GM23248 (cell line): ENCODE measurements at regions not wholly inside any gene's neighbourhood (a gene's known extent, or its start where the extent isn't known, plus 50 kb on each side); places are given as distances from the start of the nearest gene placed in this dataset.
"Not testable (repeated sequence)": the region's sequence is repeated elsewhere in the genome, so short reads cannot be mapped to it uniquely, and the experiment has no call there.

Experiments used
- DNase-seq: peaks from one replicate; pipeline ENCODE4 v3.0.0-alpha.2; 2015
- H2AFZ ChIP-seq: fragments of 200-600 bp; sonication (generic); 2 replicates; pipeline ENCODE4 v1.6.1; 2016; ENCODE audit warnings: antibody characterized with exemption
- H3F3A ChIP-seq: fragments of 200-600 bp; sonication (generic); 2 replicates; pipeline ENCODE4 v1.6.1; 2016; ENCODE audit warnings: mild to moderate bottlenecking, antibody characterized with exemption, mixed run types; ENCODE audit not compliant: insufficient read depth
- H3K27ac ChIP-seq: fragments of 200-600 bp; sonication (generic); 2 replicates; pipeline ENCODE4 v1.5.1; 2016; ENCODE audit warnings: mild to moderate bottlenecking
- H3K27me3 ChIP-seq: fragments of 200-600 bp; sonication (generic); replicated peaks from 2 replicates; pipeline ENCODE4 v1.6.1; 2016; ENCODE audit warnings: mild to moderate bottlenecking; ENCODE audit not compliant: insufficient read depth
- H3K36me3 ChIP-seq: fragments of 200-600 bp; sonication (generic); 2 replicates; pipeline ENCODE4 v1.6.1; 2016; ENCODE audit warnings: low read depth, mild to moderate bottlenecking
- H3K4me1 ChIP-seq: fragments of 200-600 bp; sonication (generic); 2 replicates; pipeline ENCODE4 v1.6.1; 2016; ENCODE audit warnings: mild to moderate bottlenecking; ENCODE audit not compliant: insufficient read depth
- H3K4me2 ChIP-seq: fragments of 200-600 bp; sonication (generic); one replicate; pipeline ENCODE4 v1.6.1; 2016; ENCODE audit warnings: mild to moderate bottlenecking; ENCODE audit not compliant: unreplicated experiment
- H3K4me3 ChIP-seq: fragments of 200-600 bp; sonication (generic); 2 replicates; pipeline ENCODE4 v1.5.1; 2016; ENCODE audit warnings: mild to moderate bottlenecking
- H3K79me2 ChIP-seq: fragments of 200-600 bp; sonication (generic); 2 replicates; pipeline ENCODE4 v1.6.1; 2016; ENCODE audit warnings: mild to moderate bottlenecking; ENCODE audit not compliant: insufficient read depth
- H3K9ac ChIP-seq: fragments of 200-600 bp; sonication (generic); 2 replicates; pipeline ENCODE4 v1.6.1; 2016; ENCODE audit warnings: mild to moderate bottlenecking
- H3K9me2 ChIP-seq: fragments of 200-600 bp; sonication (generic); 2 replicates; pipeline ENCODE4 v1.6.1; 2016; ENCODE audit warnings: mixed run types, mild to moderate bottlenecking, moderate library complexity; ENCODE audit not compliant: insufficient read depth
- H3K9me3 ChIP-seq: fragments of 200-600 bp; sonication (generic); one replicate; pipeline ENCODE4 v1.6.1; 2017; ENCODE audit warnings: low read depth
- H4K20me1 ChIP-seq: fragments of 200-600 bp; sonication (generic); 2 replicates; pipeline ENCODE4 v1.6.0; 2016; ENCODE audit not compliant: insufficient read depth
- EZH2 ChIP-seq: fragments of 200-600 bp; sonication (generic); IDR thresholded peaks from 2 replicates; pipeline ENCODE4 v1.6.1; 2018; ENCODE audit warnings: antibody characterized with exemption, mild to moderate bottlenecking; ENCODE audit not compliant: insufficient read depth, poor library complexity, severe bottlenecking
- EZH2phosphoT487 ChIP-seq: fragments of 200-600 bp; sonication (generic); IDR thresholded peaks from 2 replicates; pipeline ENCODE4 v1.6.1; 2018; ENCODE audit warnings: antibody characterized with exemption, moderate library complexity, mild to moderate bottlenecking, low read depth; ENCODE audit not compliant: insufficient read depth
- WGBS, 2 experiments: methylation state at CpG; one replicate each; pipeline ENCODE4 v1.1.6; 2015 to 2017; ENCODE audit warnings: low lambda C conversion rate in 2 of 2, low coverage in 1 of 2; ENCODE audit errors: missing lambda C conversion rate in 2 of 2; 5-methylcytosine and 5-hydroxymethylcytosine counted together
- in situ Hi-C: fragments of 300-500 bp; cut with MboI; formaldehyde crosslinking; loops from 2 replicates; pipeline ENCODE4 v1.15.0; 2020

- no peaks in the 10 kb centered on the region for H3F3A ChIP-seq
- no peak overlapping the region for H3K9ac ChIP-seq
- H4K20me1 ChIP-seq: no peaks in the 10 kb centered on the region
- no peaks in the 10 kb centered on the region for H3K27me3 ChIP-seq
- H3K9me3 ChIP-seq: no peaks in the 10 kb centered on the region
- in situ Hi-C loops: no loop called here
- no peak for DNase-seq
- no peaks in the 10 kb centered on the region for H3K4me1 ChIP-seq
- no peak overlapping the region for H3K27ac ChIP-seq
- 4 to 9% methylated on average over 1 of the region's 1 CpG for WGBS, 2 experiments
- no peak overlapping the region for H3K4me3 ChIP-seq
- TF ChIP-seq EZH2 (no peak), EZH2phosphoT487 (no peak)
- H3K4me2 ChIP-seq: no peak overlapping the region
- no peaks in the 10 kb centered on the region for H3K9me2 ChIP-seq
- H2AFZ ChIP-seq: no peak overlapping the region
- H3K36me3 ChIP-seq: no peaks in the 10 kb centered on the region
- no peaks in the 10 kb centered on the region for H3K79me2 ChIP-seq
These were observed 651.9 kb downstream of the CDH9 start for GRCh38 chr5:26386532-26386931.

- H3F3A ChIP-seq, H3K27me3 ChIP-seq, H4K20me1 ChIP-seq, H3K4me3 ChIP-seq, H3K36me3 ChIP-seq, H3K9me3 ChIP-seq, H3K4me1 ChIP-seq, in situ Hi-C loops, DNase-seq, H3K4me2 ChIP-seq, H3K9me2 ChIP-seq, H3K79me2 ChIP-seq, H2AFZ ChIP-seq, H3K9ac ChIP-seq, H3K27ac ChIP-seq: not testable (repeated sequence)
- 9 to 10% methylated on average over 4 of the region's 4 CpGs for WGBS, 2 experiments
These were observed 673.8 kb downstream of the CDH9 start for GRCh38 chr5:26364624-26365023.

- no peaks in the 10 kb centered on the region for H3K36me3 ChIP-seq
- H3K4me1 ChIP-seq: no peaks in the 10 kb centered on the region
- H3K27me3 ChIP-seq: no peaks in the 10 kb centered on the region
- H2AFZ ChIP-seq: no peak overlapping the region
- H3K9me2 ChIP-seq: no peaks in the 10 kb centered on the region
- H3F3A ChIP-seq: no peaks in the 10 kb centered on the region
- no peak overlapping the region for H3K4me2 ChIP-seq
- no peak overlapping the region for H3K27ac ChIP-seq
- no peaks in the 10 kb centered on the region for H3K79me2 ChIP-seq
- H4K20me1 ChIP-seq: no peaks in the 10 kb centered on the region
- in situ Hi-C loops: no loop called here
- no peaks in the 10 kb centered on the region for H3K9me3 ChIP-seq
- TF ChIP-seq EZH2: no peak
- no peak for TF ChIP-seq EZH2phosphoT487
- no peak for DNase-seq
- no peak overlapping the region for H3K9ac ChIP-seq
- no peak overlapping the region for H3K4me3 ChIP-seq
- 26 to 27% methylated on average over 3 of the region's 3 CpGs for WGBS, 2 experiments
These were observed 694.5 kb downstream of the CDH9 start for GRCh38 chr5:26343801-26344325.

GRCh38 chr5:26339576-26339975 lies 698.8 kb downstream of the CDH9 start:
- 0 to 6% methylated on average over 1 of the region's 1 CpG for WGBS, 2 experiments
- Histone ChIP-seq H3K9ac (no peak overlapping the region), H3F3A (no peaks in the 10 kb centered on the region), H3K4me2 (no peak overlapping the region), H3K36me3 (no peaks in the 10 kb centered on the region), H3K9me2 (no peaks in the 10 kb centered on the region), H3K27me3 (no peaks in the 10 kb centered on the region), H4K20me1 (no peaks in the 10 kb centered on the region), H3K79me2 (no peaks in the 10 kb centered on the region), H3K4me3 (no peak overlapping the region), H3K4me1 (no peaks in the 10 kb centered on the region), H3K27ac (no peak overlapping the region), H2AFZ (no peak overlapping the region), H3K9me3 (no peaks in the 10 kb centered on the region)
- in situ Hi-C loops: no loop called here
- no peak for DNase-seq
- TF ChIP-seq EZH2: no peak
- no peak for TF ChIP-seq EZH2phosphoT487

GRCh38 chr5:26329562-26330189 lies 708.7 kb downstream of the CDH9 start:
- TF ChIP-seq EZH2: no peak
- TF ChIP-seq EZH2phosphoT487: no peak
- H4K20me1 ChIP-seq: no peaks in the 10 kb centered on the region
- H3K4me2 ChIP-seq: no peak overlapping the region
- in situ Hi-C loops: no loop called here
- WGBS, 2 experiments: 2 to 5% methylated on average over 4 of the region's 4 CpGs
- H3K36me3 ChIP-seq: no peaks in the 10 kb centered on the region
- no peak overlapping the region for H3K9ac ChIP-seq
- no peaks in the 10 kb centered on the region for H3K79me2 ChIP-seq
- peak; percentile 16 for DNase-seq
- H3K4me1 ChIP-seq: no peaks in the 10 kb centered on the region
- no peaks in the 10 kb centered on the region for H3K27me3 ChIP-seq
- no peaks in the 10 kb centered on the region for H3K9me2 ChIP-seq
- no peak overlapping the region for H2AFZ ChIP-seq
- H3F3A ChIP-seq: no peaks in the 10 kb centered on the region
- H3K27ac ChIP-seq: no peak overlapping the region
- H3K4me3 ChIP-seq: no peak overlapping the region
- H3K9me3 ChIP-seq: no peaks in the 10 kb centered on the region
